Panc1 (cell line): ENCODE measurements at regions not wholly inside any gene's neighbourhood (a gene's known extent, or its start where the extent isn't known, plus 50 kb on each side); places are given as distances from the start of the nearest gene placed in this dataset.

Source experiments
- ATAC-seq: fragments of 200-7000 bp; cut with Tn5 transposase; 2 replicates; pipeline ENCODE4 v1.9.1; 2020; ENCODE audit warnings: mild to moderate bottlenecking, moderate library complexity
- BruUV-seq: library from RNA; stranded (reverse); fragments of 400-500 nt; replicated peaks from 2 replicates; lab custom pipeline; 2021; lab: Mats Ljungman, UMichigan
- CTCF ChIA-PET: fragments of 300-600 bp; sonication (Branson Sonifier 250); formaldehyde crosslinking; loops from one replicate; lab custom pipeline; 2022; ENCODE audit warnings: antibody characterized with exemption; lab: Charles Lee
- POLR2A ChIA-PET: fragments of 300-600 bp; sonication (Branson Sonifier 250); formaldehyde crosslinking; loops from one replicate; lab custom pipeline; 2022; ENCODE audit warnings: antibody characterized with exemption; lab: Charles Lee
- DNase-seq: peaks from one replicate; pipeline ENCODE4 v3.0.0-alpha.2; 2010; ENCODE audit warnings: low read depth, low spot score
- H3K27ac ChIP-seq: 2 replicates; pipeline ENCODE4 v1.5.1; 2011; ENCODE audit warnings: mild to moderate bottlenecking, low read length, inconsistent platforms
- H3K27me3 ChIP-seq: fragments of 200-500 bp; sonication (Bioruptor generic); 2 replicates; pipeline ENCODE4 v1.6.0; 2014; ENCODE audit warnings: low read length, inconsistent platforms; ENCODE audit not compliant: control insufficient read depth, insufficient read depth
- H3K36me3 ChIP-seq: fragments of 200-500 bp; sonication (Bioruptor generic); 2 replicates; pipeline ENCODE4 v1.5.1; 2014; ENCODE audit warnings: inconsistent platforms, mild to moderate bottlenecking, low read length, moderate library complexity; ENCODE audit not compliant: control insufficient read depth, insufficient read depth
- H3K4me1 ChIP-seq: 2 replicates; pipeline ENCODE4 v1.5.1; 2011; ENCODE audit warnings: inconsistent platforms, mild to moderate bottlenecking, low read length, moderate library complexity; ENCODE audit not compliant: control insufficient read depth, insufficient read depth
- H3K4me3 ChIP-seq, 2 experiments: 2 replicates each; pipeline ENCODE4 v1.5.1; 2011 to 2012; ENCODE audit warnings: low read depth in 2 of 2, low read length in 2 of 2, mild to moderate bottlenecking in 2 of 2, inconsistent platforms in 1 of 2, moderate library complexity in 1 of 2
- H3K9me3 ChIP-seq: fragments of 200-500 bp; sonication (Bioruptor generic); 2 replicates; pipeline ENCODE4 v1.5.1; 2014; ENCODE audit warnings: low read depth, mild to moderate bottlenecking, inconsistent platforms, low read length, moderate library complexity; ENCODE audit not compliant: control insufficient read depth, insufficient read depth
- POLR2AphosphoS5 ChIP-seq: IDR thresholded peaks from 2 replicates; pipeline ENCODE4 v1.6.1; 2012; ENCODE audit warnings: mild to moderate bottlenecking, low read depth, low read length, moderate library complexity
- SIN3A ChIP-seq: IDR thresholded peaks from 2 replicates; pipeline ENCODE4 v1.6.1; 2012; ENCODE audit warnings: low read depth, mild to moderate bottlenecking, low read length, moderate library complexity, borderline replicate concordance; ENCODE audit not compliant: insufficient read depth
- TCF7L2 ChIP-seq: IDR thresholded peaks from 2 replicates; pipeline ENCODE4 v1.6.1; 2011; ENCODE audit warnings: mild to moderate bottlenecking, low read depth, low read length, inconsistent platforms
- in situ Hi-C: cut with HindIII; loops from 2 replicates; pipeline ENCODE4 v1.10.0; 2016; ENCODE audit warnings: low sequenced_read_pairs, low pct_unique_long_range_greater_than_20kb
- intact Hi-C: fragments of 100-400 bp; cut with micrococcal nuclease; formaldehyde crosslinking; loops from one replicate; pipeline ENCODE4 v1.10.0; 2022; ENCODE audit not compliant: unreplicated experiment
- TF ChIP-seq, protein P1 (sequence below), 2 experiments: IDR thresholded peaks; 2 replicates each; pipeline ENCODE4 v1.6.1; 2011 to 2012; ENCODE audit warnings: low read depth in 2 of 2, control low read depth in 1 of 2, low read length in 1 of 2, mild to moderate bottlenecking in 1 of 2, moderate library complexity in 1 of 2; ENCODE audit not compliant: insufficient read depth in 1 of 2
- TF ChIP-seq, protein P2 (sequence below): fragments of 450-650 bp; IDR thresholded peaks from 2 replicates; pipeline ENCODE4 v1.5.1; 2017; ENCODE audit warnings: mild to moderate bottlenecking

- intact Hi-C loops (no loop called here), in situ Hi-C loops (no loop called here)
- BruUV-seq, result no TSS peak
- H3K36me3 ChIP-seq, result no peaks in the 10 kb centered on the region
- no peaks in the 10 kb centered on the region for H3K4me1 ChIP-seq
- H3K27ac ChIP-seq, result no peak overlapping the region
- ATAC-seq (no peak), DNase-seq (no peak)
- POLR2A ChIA-PET, result no interaction called here
- CTCF ChIA-PET, result no interaction called here
- TF ChIP-seq, protein P1, sequence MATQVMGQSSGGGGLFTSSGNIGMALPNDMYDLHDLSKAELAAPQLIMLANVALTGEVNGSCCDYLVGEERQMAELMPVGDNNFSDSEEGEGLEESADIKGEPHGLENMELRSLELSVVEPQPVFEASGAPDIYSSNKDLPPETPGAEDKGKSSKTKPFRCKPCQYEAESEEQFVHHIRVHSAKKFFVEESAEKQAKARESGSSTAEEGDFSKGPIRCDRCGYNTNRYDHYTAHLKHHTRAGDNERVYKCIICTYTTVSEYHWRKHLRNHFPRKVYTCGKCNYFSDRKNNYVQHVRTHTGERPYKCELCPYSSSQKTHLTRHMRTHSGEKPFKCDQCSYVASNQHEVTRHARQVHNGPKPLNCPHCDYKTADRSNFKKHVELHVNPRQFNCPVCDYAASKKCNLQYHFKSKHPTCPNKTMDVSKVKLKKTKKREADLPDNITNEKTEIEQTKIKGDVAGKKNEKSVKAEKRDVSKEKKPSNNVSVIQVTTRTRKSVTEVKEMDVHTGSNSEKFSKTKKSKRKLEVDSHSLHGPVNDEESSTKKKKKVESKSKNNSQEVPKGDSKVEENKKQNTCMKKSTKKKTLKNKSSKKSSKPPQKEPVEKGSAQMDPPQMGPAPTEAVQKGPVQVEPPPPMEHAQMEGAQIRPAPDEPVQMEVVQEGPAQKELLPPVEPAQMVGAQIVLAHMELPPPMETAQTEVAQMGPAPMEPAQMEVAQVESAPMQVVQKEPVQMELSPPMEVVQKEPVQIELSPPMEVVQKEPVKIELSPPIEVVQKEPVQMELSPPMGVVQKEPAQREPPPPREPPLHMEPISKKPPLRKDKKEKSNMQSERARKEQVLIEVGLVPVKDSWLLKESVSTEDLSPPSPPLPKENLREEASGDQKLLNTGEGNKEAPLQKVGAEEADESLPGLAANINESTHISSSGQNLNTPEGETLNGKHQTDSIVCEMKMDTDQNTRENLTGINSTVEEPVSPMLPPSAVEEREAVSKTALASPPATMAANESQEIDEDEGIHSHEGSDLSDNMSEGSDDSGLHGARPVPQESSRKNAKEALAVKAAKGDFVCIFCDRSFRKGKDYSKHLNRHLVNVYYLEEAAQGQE (IDR thresholded peaks at IDR 0.05; ENCODE audit: insufficient read depth in 1 of 2, low read depth in 2 of 2, low read length in 1 of 2), result no peak
- no peak for TF ChIP-seq TCF7L2
- TF ChIP-seq SIN3A, result no peak
- TF ChIP-seq POLR2AphosphoS5, result no peak
- TF ChIP-seq, protein P2, sequence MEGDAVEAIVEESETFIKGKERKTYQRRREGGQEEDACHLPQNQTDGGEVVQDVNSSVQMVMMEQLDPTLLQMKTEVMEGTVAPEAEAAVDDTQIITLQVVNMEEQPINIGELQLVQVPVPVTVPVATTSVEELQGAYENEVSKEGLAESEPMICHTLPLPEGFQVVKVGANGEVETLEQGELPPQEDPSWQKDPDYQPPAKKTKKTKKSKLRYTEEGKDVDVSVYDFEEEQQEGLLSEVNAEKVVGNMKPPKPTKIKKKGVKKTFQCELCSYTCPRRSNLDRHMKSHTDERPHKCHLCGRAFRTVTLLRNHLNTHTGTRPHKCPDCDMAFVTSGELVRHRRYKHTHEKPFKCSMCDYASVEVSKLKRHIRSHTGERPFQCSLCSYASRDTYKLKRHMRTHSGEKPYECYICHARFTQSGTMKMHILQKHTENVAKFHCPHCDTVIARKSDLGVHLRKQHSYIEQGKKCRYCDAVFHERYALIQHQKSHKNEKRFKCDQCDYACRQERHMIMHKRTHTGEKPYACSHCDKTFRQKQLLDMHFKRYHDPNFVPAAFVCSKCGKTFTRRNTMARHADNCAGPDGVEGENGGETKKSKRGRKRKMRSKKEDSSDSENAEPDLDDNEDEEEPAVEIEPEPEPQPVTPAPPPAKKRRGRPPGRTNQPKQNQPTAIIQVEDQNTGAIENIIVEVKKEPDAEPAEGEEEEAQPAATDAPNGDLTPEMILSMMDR, result no peak
- H3K27me3 ChIP-seq, result no peaks in the 10 kb centered on the region
- no peaks in the 10 kb centered on the region for H3K9me3 ChIP-seq
- H3K4me3 ChIP-seq, result no peak overlapping the region
Measured at GRCh38 chrX:1781766-1782165, 166.9 kb downstream of the ASMT start.

- intact Hi-C loops (no loop called here), in situ Hi-C loops (no loop called here)
- ATAC-seq, result no peak
- Histone ChIP-seq H3K4me3 (no peak overlapping the region), H3K36me3 (no peaks in the 10 kb centered on the region), H3K27ac (no peak overlapping the region), H3K4me1 (no peaks in the 10 kb centered on the region), H3K27me3 (no peaks in the 10 kb centered on the region), H3K9me3 (no peaks in the 10 kb centered on the region)
- no TSS peak for BruUV-seq
- ChIA-PET CTCF (no interaction called here), POLR2A (no interaction called here)
- DNase-seq, result no peak
- TF ChIP-seq, protein P1 (IDR thresholded peaks at IDR 0.05; ENCODE audit: insufficient read depth in 1 of 2, low read depth in 2 of 2, low read length in 1 of 2), result no peak
- TF ChIP-seq TCF7L2, result no peak
- no peak for TF ChIP-seq POLR2AphosphoS5
- TF ChIP-seq SIN3A, result no peak
- TF ChIP-seq, protein P2, result no peak; the same call in 1 of the 2 replicates
Measured at GRCh38 chrX:1784773-1785172, 169.9 kb downstream of the ASMT start.
